DMS153 treated with DMSO at 0.1 percent for 48 hours (cell line): ENCODE measurements at regions not wholly inside any gene's neighbourhood (a gene's known extent, or its start where the extent isn't known, plus 50 kb on each side); places are given as distances from the start of the nearest gene placed in this dataset.
"Not testable (repeated sequence)": the region's sequence is repeated elsewhere in the genome, so short reads cannot be mapped to it uniquely, and the experiment has no call there.

ENCODE experiments used
- DNase-seq: peaks from one replicate; lab custom pipeline; 2025; ENCODE audit not compliant: unreplicated experiment; lab: John Stamatoyannopoulos, UW

DNA sequence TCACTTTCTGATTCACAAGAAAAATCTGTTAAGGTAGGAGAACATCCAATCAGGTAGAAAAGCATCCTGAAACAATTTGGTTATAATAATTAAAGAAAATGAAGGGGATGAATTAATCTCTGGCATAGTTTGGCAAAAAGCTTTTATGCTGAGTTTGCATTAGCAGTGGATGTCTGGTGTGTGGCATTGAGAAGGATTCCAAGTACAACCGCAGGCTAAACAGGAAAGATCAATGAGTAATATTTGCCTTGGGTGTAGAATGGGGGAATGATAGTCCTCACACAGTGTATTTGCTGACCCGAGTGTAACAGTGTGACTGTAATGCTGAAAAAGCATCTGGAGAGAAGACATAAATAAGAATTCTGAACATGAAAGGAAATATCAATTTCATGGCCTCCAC is 68.3 kb upstream of the SESTD1 start:
- DNase-seq = no peak

DNA sequence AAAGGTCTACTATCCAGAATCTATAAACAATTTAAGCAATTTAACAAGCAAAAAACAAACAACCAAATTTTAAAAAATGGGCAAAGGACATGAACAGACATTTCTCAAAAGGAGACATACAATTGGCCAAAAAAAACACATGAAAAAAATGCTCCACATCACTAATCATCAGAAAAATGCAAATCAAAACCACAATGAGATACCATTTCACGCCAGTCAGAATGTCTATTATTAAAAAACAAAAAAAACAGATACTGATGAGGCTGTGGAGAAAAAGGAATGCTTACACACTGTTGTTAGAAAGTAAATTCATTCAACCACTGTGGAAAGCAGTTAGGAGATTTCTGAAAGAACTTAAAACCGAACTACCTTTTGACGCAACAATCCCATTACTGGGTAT is 66.4 kb upstream of the SESTD1 start:
- no peak for DNase-seq

DNA sequence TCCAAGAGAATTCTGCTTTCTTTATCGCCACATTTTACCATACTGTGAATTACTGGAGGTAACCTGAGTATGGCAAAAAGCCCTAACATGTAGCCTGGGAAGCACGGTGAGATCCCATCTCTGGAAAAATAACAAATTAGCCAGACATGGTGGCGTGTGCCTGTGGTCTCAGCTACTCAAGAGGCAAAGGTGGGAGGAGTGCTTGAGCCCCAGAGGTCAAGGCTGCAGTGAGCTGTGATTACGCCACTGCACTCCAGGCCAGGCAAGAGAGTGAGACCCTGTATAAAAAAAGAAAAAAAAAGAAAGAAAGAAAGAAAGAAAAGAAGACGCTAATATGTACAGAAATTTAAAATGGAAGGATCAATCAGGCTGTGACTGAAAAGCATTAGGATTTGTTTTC is 57.7 kb upstream of the SESTD1 start:
- DNase-seq = no peak

DNA sequence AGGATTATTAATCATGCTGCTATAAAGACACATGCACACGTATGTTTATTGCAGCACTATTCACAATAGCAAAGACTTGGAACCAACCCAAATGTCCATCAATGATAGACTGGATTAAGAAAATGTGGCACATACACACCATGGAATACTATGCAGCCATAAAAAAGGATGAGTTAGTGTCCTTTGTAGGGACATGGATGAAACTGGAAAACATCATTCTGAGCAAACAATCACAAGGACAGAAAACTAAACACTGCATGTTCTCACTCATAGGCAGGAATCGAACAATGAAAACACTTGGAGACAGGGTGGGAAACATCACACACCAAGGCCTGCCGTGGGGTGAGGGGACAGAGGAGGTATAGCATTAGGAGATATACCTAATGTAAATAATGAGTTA is 56.4 kb upstream of the SESTD1 start:
- not testable (repeated sequence) for DNase-seq

DNA sequence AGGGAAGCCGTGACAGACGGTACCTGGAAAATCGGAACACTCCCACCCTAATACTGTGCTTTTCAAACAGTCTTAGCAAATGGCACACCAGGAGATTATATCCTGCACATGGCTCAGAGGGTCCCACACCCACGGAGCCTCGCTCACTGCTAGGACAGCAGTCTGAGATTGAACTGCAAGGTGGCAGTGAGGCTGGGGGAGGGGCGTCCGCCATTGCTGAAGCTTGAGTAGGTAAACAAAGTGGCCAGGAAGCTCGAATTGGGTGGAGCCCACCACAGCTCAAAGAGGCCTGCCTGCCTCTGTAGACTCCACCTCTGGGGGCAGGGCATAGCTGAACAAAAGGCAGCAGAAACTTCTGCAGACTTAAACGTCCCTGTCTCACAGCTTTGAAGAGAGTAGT is 50.1 kb upstream of the SESTD1 start:
- DNase-seq = not testable (repeated sequence)
